Stimulated activated CD4-positive, alpha-beta T cell treated with anti-CD3 and anti-CD28 coated beads, Interleukin-1b, Interleukin-23, amount 100 ng/mL, for 4 hours (primary cell): ENCODE measurements at regions not wholly inside any gene's neighbourhood (a gene's known extent, or its start where the extent isn't known, plus 50 kb on each side); places are given as distances from the start of the nearest gene placed in this dataset.
"Not testable (repeated sequence)": the region's sequence is repeated elsewhere in the genome, so short reads cannot be mapped to it uniquely, and the experiment has no call there.

ENCODE experiments used
- DNase-seq, 2 donors: peaks; one replicate each; pipeline ENCODE4 v3.0.0-alpha.2; 2020; ENCODE audit warnings: low read depth in 2 of 2

- DNase-seq = no peak
These were observed 760.4 kb downstream of the ADCYAP1 start for GRCh38 chr18:1665079-1665478.

DNA sequence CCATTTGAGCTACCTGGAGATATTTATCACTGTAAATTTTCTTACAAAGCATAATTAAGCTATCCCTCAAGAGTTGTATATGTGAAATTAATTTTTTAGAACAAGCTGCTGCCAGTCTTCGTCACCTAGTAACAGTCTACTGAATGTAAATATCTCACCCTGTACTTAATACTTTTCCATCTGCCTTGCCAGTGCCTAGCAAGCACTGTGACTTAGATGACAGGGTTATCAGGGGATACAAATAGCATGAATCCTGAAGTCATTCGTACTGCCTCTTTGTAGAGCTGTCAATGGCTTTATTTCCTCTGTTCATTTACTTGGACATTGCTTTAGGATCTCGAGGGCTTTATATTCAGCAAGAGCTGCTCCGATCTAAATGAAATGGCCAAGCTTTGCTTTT, 763.6 kb downstream of the ADCYAP1 start:
- no peak for DNase-seq

GRCh38 chr18:1671710-1672109, 767.0 kb downstream of the ADCYAP1 start:
- DNase-seq = not testable (repeated sequence)

DNA sequence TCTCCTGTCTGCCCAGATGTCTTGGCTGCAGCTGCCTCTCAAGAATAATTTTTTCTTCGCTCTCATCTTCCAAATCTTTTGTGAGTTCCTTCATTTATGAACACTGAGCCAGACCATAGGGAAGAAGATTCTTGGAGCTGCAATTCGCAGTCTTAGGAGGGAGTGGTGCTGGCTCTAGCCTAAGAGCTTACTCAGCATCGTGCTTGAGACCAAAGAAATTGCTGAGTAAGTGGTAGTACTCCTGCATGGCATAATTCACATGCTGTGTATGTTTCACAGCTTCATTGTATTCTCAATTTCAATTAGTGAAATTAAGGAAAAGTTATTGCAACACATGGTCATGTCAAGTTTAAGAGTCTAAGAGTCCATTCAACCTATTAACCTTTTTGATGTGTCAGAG, 771.7 kb downstream of the ADCYAP1 start:
- no peak for DNase-seq

GRCh38 chr18:1680108-1680507, 775.4 kb downstream of the ADCYAP1 start:
- DNase-seq = no peak

- no peak for DNase-seq
These were observed 787.2 kb downstream of the ADCYAP1 start for GRCh38 chr18:1691863-1692262.

DNA sequence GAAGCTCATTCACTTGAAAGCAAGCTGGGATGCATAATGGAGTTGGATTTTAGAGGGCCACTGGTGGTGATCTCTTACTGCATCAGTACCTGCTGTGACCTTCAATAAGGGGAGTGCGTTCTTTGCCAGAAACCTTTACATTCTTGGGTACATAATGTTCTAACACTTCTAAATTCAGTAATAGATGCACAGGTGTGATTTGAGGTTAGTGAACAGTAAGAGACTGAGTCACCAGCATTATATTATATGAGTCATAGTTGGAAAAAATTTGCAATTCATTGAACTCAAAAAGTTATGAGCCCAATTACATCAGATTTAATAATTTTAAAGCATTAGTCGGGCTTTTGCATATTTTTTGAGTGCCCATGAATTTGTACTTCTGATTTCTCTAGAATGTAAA, 803.3 kb downstream of the ADCYAP1 start:
- DNase-seq = no peak

DNA sequence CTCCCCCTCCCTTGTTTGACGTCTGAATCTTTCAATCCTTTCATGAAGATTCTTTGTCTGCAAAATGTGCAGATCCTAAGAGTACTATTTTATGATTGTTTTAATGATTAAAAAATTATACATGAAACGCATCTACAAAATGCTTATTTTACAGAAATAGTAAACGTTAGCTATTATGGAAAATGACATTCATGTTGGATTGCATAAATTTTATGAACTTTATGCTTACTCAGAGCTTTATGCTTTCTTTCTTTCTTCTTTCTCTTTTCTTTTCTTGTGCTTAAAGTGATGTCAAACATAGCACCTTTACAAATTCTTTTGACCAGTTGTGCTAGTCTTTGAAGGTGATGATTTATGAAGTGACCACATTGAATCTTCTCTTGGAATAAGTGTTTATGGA, 805.4 kb downstream of the ADCYAP1 start:
- no peak for DNase-seq

DNA sequence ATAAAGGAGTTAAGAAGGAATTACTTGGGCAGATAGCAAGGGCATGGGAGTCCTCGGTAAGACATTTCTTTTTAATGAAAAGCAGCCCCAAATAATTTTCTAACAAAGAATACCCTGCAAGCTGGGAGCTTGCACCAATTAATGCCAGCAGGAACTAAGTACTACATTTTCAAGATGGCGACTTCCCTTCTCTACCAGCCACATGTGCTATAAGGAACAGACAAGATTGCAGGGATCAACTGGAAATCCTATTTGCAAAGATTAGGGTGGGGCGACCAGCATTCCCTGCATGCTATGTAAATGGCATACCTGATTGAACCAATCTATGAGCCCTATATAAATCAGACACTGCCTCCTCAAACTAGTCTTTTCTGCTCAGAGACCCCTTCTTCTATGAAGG, 827.5 kb downstream of the ADCYAP1 start:
- DNase-seq = no peak

- DNase-seq = no peak
These were observed 825.2 kb downstream of the METTL4 start for GRCh38 chr18:1746131-1746530.

DNA sequence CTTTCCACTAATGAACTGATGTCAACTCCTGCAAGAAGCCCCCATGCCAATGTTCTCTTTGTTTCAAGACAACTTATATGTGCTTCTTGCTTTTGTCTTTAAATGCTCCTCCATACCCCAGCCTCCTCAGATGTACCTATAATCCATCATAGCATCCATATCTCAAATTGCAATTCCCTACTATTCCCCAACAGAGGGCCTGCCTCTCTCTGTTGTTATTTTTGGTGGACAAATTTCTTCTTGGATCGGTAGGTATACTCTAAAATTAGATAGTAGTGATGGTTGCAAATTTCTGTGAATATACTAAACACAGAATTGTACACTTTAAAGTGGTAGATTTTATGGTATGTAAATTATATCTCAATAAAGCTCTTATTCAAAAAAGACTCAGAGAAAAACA, 820.1 kb downstream of the METTL4 start:
- DNase-seq = no peak

DNA sequence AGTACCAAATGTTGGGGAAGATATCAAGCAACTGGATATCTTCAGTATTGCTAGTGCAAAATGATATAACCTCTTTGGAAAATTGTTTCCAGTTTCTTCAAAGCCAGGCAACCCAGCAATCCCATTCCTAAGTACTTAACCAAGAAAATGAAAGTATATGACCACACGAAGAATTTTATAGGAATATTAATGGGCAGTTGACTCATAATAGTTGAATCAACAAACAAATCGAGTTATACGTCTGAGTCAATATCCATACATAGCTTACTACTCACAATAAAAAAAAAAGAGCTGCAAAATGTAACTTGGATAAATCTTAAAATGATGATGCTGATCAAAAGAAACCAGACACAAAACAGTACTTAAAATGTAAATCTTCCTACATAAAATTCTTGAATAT, 810.4 kb downstream of the METTL4 start:
- DNase-seq = no peak

DNA sequence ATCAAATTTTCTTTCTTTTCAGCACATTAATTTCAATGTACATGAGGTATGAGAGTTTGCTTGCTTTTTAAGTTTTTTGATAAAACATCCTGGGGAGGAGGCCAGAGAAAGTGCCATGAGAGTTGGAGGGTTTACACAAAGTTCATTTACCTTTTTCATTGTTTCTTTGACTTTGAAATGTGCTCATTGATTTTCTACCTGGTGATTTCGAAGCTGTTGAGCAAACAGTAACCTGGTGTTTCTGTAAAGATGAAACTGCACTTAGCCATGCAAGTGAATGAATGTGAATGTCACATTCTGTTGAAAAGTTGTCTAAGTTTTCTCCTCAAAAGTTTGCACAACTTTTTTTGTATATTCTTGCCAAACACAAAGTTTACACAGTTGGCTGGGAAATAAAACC, 797.0 kb downstream of the METTL4 start:
- no peak for DNase-seq

DNA sequence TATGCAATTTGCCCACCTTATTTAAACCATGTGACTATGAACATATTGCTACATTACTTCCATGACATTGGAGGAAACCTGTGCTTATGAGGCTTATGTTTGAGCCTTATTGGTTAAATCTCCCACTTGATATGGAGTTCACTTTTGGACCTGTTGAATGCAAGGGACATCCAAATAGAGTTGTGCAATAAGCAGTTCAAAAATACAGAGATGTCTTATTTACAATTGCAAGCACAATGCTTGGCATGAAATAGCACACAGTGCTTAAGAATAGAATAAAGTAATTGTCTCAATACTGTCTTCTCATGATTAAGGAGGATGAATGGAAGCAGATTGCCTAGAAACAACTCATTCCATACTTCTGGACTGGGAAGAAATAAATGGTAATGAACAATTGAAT, 793.5 kb downstream of the METTL4 start:
- no peak for DNase-seq

DNA sequence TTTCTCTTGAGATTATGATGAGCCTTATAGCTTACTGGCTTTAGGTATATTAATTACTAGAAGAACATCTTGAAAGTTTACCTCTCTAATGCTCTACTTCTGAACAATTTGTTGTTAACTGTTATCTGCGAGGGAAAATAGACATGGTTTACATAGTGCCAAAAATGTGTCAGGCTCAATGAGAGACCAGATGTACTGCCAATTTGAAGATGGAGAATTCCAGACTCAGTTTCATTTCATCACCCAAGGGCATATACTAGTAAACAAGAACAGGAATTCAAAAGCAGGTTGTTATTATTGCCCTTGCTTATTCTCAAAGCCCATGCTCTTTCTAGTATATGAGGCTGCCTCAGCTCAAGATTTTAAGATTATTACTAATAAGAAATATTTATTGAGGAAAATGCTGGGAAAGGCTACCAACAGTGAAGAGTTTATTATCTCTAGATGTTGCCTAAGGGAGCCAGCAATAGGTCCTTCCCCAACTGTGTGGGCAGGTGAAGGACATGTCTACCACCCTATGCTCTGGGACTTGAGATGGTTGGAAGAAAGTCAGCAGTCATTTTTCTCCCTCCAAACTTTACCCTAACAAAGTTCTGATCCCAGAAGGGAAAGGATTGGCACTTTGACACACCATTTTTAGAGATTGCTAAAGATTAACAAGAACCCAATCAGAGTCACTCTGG, 792.7 kb downstream of the METTL4 start:
- DNase-seq = no peak

DNA sequence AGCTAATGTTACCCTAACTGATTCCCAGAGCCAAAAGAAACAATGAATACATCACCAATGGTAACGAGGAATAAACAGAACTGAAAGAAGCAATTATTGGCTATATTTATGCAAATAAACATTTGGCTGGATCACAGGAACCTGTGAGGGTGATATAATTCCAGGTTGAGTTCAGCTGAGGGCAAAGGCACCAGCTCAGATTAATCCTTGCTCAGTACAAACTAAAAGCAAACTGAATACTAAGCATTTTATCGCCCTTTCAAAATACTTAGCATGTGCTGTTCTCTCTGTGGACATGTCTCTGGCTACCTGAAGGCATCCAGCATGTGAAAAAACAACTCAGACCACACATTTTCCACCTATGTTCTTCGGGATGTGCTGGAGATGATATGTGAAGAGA, 791.7 kb downstream of the METTL4 start:
- DNase-seq = no peak

DNA sequence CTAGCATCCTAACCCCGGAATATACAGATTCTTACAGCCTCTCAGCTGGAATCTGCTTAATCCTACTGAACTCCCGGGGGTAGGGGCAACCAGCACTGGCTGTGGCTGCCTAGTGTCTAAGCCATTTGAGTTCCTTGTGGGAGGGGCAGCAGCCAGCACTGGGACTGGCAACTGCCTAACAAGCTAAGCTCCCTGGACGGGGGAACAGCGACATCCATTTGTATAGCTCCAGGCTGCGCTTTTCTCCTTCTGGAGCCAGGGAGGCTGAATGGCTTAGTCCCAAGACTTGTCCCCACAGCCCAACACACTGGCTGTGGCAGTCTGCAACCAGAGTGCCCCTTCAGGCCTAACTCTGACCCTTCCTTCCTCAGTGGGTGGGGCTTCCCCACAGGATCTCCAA, 787.2 kb downstream of the METTL4 start:
- DNase-seq = no peak

GRCh38 chr18:1785980-1786379, 785.3 kb downstream of the METTL4 start:
- DNase-seq = not testable (repeated sequence)

- DNase-seq = no peak
These were observed 774.7 kb downstream of the METTL4 start for GRCh38 chr18:1796636-1797035.

DNA sequence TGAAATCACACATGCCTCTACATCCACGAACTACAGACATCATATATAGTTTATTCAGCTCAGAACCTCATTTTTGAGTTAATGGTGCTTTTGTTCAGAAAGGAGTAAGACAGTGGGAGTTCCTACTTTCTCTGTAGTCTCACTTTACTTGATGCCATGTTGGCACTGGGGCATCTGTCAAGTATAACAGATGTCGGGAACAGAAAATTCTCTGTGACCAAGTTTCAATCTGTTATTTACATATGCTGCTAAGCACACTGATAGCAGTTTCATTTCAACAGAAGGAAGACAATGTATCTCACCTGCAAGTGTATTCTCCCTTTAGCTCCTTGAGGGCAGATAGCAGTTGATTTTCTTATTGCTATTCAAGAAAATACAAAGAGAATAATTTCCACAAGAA, 774.1 kb downstream of the METTL4 start:
- no peak for DNase-seq

GRCh38 chr18:1805521-1805920, 765.8 kb downstream of the METTL4 start:
- no peak for DNase-seq

DNA sequence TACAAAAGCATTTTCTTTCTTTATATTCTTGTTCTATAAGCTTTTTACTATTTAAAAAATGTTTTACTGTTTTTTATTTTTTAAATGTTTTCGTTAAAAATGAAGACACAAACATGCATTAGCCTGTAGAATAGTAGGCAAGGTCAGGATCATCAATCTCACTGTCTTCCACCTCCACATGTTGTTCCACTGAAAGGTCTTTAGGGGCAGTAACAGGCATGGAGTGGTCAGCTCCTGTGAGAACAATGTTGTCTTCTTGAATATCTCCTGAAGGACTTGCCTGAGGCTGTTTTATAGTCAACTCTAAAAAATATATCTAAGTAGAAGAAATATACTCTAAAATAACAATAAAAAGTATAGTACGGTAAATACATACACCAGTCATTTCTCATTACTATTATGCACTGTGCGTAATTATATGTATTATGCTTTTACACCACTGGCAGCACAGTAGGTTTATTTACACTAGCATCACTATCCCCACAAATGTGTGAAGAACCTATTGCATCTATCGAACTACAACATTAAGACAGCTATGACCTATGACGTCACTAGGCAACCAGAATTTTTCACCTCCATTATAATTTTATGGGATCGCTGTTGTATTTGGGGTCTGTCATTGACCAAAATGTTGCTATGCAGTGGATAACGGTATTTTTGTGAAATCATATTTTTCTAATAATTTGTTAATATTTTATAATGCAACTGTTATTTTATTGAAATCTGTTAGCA, 764.3 kb downstream of the METTL4 start:
- no peak for DNase-seq

- DNase-seq = no peak
These were observed 760.0 kb downstream of the METTL4 start for GRCh38 chr18:1811282-1811681.

- no peak for DNase-seq
These were observed 746.0 kb downstream of the METTL4 start for GRCh38 chr18:1825296-1825695.
